DMS53 (cell line): ENCODE measurements at regions not wholly inside any gene's neighbourhood (a gene's known extent, or its start where the extent isn't known, plus 50 kb on each side); places are given as distances from the start of the nearest gene placed in this dataset.

ENCODE experiments used
- DNase-seq: peaks from one replicate; lab custom pipeline; 2025; lab: John Stamatoyannopoulos, UW

DNA sequence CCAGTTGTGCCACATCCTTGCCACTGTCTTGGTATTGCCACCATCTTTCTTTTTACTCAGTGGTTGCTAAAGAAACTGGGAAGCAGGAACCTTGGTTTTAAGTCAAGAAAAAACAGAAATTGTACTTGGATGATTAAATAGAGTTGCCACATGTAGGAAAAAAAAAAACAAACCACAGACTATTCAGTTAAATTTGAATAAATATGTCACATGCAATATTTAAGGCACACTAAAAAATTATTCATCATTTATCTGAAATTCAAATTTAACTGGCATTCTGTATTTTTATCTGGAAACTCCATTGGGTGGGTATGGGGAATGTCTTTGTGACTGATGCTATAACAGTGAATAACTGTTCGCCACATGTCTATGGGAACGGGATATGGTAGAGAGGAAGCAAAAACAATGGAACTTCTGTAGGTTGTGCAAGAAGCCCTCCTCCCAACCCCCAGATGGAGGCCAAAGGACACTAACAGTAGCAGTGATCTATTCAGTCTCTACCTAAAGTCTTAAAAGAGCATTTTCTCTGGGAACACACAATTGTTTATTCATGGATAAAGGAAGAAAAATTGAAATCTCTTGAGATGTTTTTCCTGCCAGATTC is 57.0 kb upstream of the PLAC8 start:
- no peak for DNase-seq

DNA sequence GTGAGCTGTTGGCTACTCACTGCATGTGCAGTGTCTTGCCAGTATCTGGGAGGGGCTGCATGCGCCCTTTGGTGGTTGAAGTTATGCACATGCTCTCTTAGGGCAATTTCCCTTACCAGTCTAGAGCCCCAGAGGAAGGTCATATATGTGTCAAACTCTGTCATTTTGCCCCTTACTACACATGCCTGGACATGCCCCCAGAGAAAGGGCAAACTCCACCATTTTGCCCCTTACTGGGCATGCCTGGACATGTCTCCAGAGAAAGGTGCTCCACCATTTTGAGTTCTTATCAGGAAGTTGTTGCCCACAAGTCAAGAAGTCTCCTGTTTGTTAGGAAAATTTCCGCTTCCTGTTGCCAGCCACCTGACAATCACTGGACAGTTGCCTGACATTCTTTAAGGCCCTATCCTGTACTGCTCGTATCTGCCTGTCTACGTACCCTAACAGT is 56.4 kb upstream of the PLAC8 start:
- peak; percentile 22 for DNase-seq
